GM19397 (cell line): ENCODE measurements at regions not wholly inside any gene's neighbourhood (a gene's known extent, or its start where the extent isn't known, plus 50 kb on each side); places are given as distances from the start of the nearest gene placed in this dataset.
"Not testable (repeated sequence)": the region's sequence is repeated elsewhere in the genome, so short reads cannot be mapped to it uniquely, and the experiment has no call there.

Experiments
- ATAC-seq: cut with Tn5 transposase; IDR thresholded peaks from one replicate; pipeline ENCODE4 v1.9.1; 2021; ENCODE audit warnings: mild to moderate bottlenecking, moderate library complexity; ENCODE audit not compliant: unreplicated experiment

GRCh38 chr10:3255616-3256015, 83.0 kb upstream of the PITRM1 start:
- ATAC-seq = no peak

- ATAC-seq = no peak
Measured at GRCh38 chr10:3255075-3255474, 82.5 kb upstream of the PITRM1 start.

- not testable (repeated sequence) for ATAC-seq
Measured at GRCh38 chr10:3253974-3254373, 81.4 kb upstream of the PITRM1 start.

DNA sequence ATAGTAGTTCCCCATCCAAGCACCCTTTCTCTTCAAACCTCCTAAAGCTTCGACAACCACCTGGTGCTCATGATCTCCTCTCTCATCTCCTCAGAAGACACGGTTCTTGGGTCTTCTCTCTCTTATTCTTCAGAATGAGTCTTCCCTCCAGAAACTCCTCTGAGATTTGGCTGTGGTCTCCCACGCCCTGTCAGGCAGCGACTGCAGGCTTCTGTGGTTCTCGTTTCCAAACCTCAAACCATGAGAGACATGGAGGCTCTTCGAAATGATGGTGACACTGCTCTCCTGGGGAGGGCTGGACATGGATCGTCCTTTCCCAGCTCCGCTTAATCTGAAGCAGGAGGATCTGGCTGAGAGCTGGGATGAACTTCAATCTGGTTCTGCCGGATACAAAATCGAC, 78.6 kb upstream of the PITRM1 start:
- ATAC-seq = no peak

DNA sequence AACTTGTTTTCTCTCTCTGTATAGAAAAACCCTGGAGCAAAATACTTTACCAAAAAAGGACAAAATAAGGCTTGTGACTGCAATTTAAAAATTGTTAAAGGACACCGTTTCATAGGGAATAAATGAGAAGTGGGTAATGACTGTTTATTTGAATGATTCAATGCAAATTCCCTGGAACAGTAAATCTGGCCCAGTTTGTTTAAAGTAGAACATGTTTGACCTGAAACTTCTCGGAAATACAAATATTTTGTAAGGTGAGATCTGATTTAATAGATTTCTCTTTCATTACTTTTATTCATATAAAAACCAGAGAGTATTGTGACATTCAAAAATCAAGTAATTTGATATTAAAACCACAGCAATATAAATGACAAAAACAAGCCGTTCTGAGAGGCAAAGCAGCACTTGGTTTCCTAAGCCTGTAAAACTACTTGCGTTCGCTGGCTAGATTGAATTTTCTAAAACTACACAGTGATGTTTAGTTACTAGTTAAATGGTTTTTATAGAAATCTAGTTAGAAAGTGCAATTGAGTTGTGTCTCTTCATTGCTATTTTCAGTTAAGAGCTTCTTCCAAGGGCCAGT, 76.8 kb upstream of the PITRM1 start:
- ATAC-seq = no peak

DNA sequence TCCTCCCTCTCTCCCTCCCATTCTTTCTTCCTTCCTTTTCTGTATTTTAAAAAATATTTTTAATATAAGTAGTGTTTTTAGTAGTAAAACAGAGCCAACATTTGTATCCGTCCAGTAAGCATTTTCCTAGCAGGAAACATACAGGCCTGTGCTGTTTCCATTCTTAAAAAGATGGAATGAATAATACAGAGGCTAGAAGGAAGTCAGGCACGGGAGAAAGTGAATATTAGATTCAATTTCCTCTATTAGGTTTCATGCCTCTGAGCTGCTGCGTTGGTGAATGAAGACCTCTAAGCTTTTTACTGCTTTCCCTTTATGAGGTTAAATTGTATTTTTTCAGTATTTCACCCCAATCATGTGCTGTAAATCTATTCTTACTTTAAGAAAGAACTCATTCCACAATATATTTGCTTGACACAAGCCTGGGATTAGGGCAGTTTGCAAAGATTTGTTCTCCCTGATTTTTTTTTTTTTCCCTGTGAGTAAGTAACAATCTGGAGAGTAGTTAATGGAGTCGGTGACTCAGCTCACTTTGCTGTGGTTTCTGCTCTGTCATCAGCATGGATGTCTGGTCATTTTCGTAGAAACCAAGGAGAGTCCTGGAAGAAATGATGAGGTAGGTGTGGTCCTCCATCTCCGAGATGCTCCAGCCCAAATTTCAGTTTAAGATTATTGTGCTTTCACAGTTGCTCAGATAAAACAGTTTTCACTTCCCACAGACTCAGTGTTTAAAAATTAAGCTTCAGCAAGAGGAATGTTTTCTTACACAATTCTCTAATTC, 76.1 kb upstream of the PITRM1 start:
- ATAC-seq = no peak

DNA sequence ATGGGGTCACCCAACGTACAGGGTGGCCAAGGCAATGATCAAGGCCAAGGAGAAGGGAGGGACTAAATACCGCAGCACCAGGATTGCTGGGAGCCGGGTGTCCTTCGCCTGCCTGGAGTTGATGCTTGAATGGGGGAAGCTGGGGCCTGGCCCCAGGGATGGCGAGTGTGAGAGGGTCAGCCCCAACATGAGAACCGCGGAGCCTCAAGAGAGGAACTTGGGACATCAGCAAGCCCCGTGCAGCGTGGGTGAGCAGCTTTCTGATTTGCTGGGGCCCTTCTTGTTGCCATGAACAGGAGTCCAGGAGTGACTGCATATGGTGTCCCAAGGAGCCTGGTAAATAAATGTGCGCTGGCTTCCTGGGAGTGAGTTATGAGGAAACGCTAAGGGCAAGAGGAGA, 72.8 kb upstream of the PITRM1 start:
- no peak for ATAC-seq

- no peak for ATAC-seq
Measured at GRCh38 chr10:3241967-3242650, 69.5 kb upstream of the PITRM1 start.

- no peak for ATAC-seq
Measured at GRCh38 chr10:3241274-3241921, 68.8 kb upstream of the PITRM1 start.

DNA sequence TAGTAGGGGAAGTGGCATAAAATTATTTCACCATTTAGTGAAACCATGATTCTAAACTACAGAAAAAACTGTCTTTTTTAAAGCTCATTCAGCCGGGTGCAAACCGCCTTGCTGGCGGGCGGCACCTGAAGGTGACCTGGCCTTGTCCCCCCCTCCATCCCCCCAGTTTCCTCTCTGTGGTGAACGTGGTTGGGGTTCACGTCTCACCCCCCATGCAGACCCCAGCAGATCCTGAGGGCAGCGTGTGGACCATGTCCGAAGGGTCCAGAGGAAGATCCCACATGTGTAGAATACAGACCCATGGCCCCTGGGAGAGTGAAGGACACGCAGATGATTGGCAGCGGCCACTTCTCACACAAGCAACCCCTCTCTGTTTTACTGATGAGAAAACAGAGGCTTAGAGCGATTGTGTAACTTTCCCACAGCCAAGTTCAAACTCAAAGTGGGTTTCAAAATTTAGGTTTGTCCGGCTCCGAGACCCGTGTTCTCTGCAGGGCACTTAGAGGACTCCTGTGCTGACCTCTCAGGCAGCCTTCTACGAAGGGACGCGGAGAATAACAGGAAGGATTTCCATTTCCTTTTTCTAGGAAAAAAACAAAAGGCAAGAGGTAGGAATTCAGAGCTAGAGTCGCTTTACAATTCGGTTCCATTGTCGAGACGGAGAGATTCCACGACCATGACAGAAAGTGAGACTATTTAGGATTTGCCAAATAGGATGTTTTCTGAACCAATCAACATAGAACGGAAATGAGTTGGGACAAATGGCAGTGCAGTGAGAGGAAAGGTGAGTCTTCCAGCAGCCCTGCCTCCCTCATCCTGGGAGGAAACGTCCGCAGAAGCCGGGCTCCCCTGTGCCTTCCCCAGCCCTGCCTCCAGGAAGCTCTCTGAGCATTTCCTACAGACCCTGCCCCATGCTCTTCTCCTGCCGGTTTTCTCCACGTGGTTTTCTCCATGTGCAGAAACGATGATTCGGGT, 67.6 kb upstream of the PITRM1 start:
- ATAC-seq = no peak

GRCh38 chr10:3239066-3239919, 66.7 kb upstream of the PITRM1 start:
- ATAC-seq = no peak

- no peak for ATAC-seq
Measured at GRCh38 chr10:3238115-3238871, 65.7 kb upstream of the PITRM1 start.

GRCh38 chr10:3237530-3237929, 64.9 kb upstream of the PITRM1 start:
- ATAC-seq = no peak

DNA sequence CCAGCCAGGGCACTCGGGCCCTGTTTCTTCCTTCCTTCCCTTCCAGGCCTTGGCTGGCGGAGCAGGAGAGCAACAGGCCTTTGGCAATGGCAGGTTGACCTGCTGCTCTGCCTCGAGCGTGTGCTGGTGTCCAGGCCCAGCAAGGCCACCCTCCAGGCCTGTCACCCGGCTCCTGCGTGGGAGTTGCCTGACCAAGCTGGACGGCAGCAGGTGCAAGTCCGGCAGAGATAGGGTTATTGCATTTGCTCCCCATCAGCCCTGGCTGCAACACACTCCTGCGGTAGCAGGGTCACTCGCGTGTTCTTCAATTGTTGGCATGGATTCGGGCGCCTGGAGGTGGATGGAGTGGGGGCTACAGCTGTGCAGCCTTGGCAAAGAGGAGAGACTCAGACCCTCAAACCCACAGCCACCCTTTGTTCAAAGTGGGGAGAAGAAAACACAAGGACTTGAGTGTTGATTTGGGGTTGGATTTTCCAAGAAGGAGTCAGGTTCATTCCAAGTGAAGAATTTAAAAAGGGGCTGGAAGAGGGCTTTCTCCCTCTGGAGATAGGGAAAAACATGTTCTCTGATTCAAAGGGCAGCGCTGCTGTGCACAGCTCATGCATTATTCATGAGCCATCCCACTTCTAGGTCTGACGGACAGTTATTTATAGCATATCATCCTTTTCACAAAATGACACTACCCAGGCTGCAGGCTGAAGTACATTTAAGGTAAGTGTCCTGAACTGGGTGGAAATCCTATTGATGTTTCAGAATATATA, 64.2 kb upstream of the PITRM1 start:
- no peak for ATAC-seq

DNA sequence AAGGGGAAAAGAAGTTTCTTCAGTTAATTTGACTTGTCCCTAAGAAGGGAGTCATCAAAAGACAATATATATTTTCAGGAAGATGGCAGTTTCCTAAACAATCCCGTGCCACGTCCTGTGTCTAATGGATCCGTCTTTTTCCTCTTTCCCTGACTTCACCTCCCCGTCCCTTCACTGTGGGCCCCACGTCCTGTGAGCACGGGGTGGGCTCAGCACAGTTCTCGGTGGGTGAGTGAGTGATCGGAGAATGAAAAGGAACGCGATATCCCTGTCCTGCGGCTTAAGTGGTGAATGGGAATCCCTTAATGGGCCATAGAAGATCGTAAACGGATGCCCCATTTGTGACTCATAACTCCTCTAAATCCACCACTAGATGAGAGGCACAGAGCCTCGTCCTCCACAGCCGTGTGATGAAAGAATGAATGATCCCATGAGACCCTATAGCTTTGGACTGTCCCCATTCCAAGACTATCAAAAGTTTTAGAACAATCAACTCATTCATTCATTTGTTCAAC, 63.5 kb upstream of the PITRM1 start:
- no peak for ATAC-seq

GRCh38 chr10:3235395-3235794, 62.8 kb upstream of the PITRM1 start:
- no peak for ATAC-seq

DNA sequence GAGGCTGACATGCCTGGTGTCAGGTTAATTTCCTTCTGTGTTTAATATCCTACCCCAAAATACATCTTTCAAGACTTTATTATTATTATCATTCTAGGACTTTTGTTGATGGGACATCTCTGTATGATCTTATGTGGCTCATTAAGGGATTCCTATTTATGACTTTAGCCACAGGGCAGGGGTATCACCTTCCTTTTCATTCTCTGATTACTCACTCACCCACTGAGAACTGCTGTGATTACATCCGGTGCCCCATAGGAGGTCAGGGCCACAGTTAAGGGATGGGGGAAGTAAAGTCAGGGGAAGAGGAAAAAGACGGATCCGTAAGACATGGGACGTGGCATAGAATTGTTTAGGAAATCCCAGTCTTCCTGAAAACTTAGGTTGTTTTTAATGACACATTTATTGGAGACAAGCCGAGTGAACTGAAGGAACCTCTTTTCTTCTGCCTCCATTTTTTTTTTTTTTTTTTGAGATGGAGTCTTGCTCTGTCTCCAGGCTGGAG, 61.0 kb upstream of the PITRM1 start:
- ATAC-seq = no peak
